ENCODE measurements at regions not wholly inside any gene's neighbourhood (a gene's known extent, or its start where the extent isn't known, plus 50 kb on each side); places are given as distances from the start of the nearest gene placed in this dataset.

GRCh38 chr6:166001359-166001758 is 166.3 kb downstream of the TBXT start:
- TF ChIP-seq, protein P1, sequence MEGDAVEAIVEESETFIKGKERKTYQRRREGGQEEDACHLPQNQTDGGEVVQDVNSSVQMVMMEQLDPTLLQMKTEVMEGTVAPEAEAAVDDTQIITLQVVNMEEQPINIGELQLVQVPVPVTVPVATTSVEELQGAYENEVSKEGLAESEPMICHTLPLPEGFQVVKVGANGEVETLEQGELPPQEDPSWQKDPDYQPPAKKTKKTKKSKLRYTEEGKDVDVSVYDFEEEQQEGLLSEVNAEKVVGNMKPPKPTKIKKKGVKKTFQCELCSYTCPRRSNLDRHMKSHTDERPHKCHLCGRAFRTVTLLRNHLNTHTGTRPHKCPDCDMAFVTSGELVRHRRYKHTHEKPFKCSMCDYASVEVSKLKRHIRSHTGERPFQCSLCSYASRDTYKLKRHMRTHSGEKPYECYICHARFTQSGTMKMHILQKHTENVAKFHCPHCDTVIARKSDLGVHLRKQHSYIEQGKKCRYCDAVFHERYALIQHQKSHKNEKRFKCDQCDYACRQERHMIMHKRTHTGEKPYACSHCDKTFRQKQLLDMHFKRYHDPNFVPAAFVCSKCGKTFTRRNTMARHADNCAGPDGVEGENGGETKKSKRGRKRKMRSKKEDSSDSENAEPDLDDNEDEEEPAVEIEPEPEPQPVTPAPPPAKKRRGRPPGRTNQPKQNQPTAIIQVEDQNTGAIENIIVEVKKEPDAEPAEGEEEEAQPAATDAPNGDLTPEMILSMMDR (conservative IDR thresholded peaks at IDR 0.05; ENCODE audit: low read length): no peak
- TF ChIP-seq EZH2phosphoT487 (IDR thresholded peaks at IDR 0.05; ENCODE audit: borderline replicate concordance): no peak
